ENCODE measurements at regions not wholly inside any gene's neighbourhood (a gene's known extent, or its start where the extent isn't known, plus 50 kb on each side); places are given as distances from the start of the nearest gene placed in this dataset.

DNA sequence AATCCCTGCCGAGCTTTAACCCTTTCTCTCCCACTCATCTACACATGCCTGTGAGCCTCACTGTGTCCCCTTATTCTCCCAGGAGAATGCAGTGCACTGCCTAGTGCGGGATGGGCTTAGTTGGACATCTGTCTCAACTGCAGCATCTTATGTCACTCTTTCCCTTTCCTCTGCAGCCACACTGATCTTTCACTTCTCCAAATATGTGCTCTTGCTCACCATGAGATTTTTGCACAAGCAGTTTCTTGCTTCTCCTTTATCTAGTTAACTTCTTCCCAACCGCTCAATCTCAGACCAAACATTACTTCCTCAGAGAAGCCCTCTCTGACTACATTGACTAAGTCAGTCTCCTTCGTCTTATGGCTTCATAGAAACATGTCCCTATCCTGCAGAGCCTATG, 292.3 kb downstream of the KBTBD8 start:
- DNase-seq = no peak

DNA sequence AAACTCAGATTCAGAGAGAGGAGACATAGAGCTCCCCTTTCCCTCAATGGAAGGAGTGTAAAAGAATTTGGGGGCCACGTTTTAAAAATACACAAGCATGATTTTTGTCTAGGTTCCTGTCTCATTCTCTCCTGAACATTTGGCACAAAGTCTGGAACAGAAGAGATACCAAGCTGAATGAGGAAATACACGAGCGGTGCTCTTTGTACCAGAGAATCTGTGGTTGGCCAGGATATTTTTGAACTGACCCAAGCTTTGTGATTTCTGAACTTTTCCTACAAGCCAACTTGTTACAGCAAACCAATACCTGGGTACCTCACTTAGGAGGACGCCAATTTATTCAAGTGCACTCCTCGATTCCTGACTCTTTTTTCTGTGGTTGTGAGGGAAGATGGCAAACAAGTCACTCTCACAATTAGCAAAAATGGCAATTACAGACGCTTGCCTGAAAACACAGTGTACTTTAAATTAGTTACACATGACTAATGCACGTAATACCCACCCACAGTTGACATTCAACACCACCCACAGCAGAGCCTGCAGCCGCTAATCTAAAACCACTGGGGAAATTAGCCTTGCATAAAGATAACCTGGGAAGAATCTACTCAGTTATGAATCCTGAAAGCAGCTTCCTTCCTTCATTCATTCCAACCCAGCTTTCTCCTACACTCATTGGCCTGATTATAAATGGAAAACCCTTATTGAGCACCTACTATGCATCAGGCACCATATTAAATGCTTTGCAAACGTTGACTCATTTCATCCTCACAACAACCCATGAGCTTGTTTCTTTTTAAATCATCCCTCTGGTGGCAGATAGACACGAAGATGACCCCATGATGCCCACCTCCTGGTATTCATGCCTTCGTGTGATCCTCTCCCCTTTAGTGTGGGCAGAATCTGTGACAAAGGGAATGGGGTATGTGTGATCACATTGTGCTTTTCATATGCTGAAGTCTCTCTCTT, 293.5 kb downstream of the KBTBD8 start:
- no peak for DNase-seq

DNA sequence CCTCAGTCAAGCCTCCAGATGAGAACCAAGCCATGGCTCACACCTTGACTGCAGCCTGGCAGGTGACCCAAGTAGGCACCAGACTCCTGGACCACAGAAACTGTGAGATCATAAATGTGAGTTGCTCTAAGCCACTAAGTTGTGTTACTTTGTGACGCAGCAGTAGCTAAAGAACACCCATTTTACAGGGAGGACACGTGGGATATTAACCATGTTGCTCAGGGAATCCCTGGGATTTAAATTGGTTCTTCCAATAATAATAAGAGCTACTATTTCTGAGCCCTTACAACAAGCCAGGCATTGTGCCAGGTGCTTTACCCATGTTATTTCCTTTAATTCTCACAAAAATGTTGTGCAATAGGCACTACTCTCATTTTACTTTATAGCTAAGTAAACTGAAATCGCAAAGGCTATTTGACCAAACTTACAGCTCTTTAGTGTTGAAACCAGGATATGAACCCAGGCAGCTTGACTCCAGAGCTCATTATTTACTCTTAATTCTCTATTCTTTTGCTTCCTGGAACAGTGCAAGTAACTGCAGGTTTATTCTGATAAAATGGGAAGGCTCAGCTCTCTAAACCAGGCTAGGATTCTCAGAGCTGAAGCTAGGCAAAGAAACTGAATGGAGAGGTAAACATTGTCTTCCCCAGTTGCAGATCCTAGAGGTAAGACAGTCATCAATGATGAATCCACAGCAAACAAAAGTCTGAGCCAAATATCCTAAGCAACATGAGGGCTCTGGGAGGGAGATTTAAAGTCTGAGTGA, 294.4 kb downstream of the KBTBD8 start:
- DNase-seq = no peak

DNA sequence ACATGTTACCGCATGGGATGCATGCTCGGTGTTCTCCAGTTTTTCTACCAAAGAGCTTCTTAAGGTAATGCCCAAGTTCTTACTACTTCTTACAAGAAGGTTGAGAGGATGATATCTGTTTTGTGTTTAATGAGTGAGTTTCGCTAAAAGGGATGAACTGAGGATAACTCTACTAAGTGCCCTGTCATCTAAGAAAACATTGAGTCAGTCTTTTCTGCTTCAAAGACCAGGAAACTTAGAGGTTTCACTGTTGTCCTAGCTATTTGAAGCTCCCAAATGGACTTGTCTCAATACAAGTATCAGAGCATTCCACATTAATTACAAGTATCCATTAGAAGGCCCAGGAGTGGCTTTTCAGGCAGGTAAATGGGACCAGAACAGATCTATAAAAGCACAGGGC, 296.2 kb downstream of the KBTBD8 start:
- DNase-seq = no peak

DNA sequence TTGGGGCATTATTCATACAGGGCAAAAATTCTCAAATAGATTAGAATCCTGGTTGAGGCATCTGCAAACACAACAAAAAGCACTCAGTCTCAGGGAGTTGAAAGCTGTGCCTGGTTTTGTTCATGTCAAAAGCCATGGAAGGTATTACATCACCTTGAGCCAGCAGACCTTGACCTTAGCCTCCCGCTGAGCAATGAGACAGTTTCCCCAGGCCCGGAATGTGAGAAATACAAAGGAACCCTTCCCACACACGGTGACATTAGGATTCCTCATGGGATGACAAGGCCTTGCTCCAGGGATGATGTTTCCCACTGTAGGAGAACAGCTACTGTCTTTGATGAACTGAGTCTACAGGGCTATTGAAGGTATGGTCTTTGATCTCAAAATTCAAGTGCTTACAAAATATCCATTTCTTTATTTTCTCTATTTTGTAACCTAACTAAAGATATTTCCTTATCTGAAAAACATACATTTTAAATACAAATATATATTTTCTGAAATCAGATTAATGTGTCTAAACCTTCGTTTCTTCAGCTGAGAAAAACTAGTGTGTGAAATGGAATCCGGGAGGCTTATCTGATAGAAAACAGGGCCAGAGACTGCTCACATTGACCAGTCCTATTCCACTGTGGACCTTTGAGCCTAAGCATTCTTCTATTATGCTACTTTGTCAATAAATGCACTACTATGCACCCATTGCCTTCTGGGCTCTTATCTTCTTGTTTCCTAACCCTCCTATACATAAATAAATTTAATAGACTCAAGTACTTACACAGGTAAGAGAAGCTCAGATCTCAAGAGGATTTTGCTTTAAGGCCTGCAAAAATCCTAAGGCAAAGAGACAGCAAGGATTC, 298.2 kb downstream of the KBTBD8 start:
- DNase-seq = no peak

DNA sequence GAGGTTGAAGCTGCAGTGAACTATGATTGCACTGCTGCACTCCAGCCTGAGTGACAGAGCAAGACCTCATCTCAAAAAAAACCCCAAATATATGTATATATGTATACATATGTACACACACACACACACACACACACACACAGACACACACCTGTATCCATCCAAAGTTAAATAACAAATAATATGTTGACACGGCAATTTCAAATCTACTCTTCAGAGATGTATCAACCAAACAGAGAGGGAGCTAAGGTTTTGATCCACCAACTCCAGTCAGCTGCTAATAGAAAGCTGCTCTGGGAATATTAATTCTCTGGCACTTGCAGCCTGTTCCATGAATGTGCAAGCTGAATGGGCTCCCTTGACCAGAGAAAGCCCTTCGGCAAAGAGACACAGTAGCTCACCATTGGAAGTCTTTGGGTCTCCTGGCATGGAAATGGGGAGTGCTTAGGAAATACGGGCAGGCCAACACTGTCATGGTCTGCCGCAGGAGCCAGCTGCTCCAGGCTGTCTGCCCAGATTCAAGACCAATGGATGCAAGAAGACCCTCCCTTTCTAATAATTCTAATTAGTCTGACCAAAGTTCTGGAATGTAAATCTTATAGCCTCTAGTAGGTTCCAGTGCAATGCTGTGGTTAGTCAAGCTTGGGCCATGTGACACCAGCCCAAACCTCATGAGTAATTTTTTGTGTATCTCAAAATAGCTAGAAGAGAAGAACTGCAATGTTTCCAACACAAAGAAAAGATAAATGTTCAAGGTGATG, 299.8 kb downstream of the KBTBD8 start:
- no peak for DNase-seq

DNA sequence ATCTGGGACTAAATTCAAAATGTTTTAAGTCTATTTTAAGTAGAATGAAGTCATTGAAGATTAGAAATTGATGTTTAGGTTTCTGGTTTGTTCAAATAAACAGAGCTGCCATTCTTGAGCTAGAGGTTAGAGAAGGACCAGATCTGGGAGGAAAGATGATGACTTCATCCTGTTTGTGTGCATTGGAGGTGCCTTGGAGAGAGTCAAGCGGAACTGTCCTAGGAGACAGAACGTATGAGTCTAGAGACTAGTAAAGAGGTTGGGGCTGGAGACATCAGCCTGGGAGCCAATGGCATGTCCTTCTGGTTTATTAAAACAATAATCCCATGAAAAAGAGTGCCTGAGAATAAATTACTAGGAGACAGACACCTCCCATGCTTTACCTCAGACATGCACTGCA, 303.4 kb downstream of the KBTBD8 start:
- no peak for DNase-seq

DNA sequence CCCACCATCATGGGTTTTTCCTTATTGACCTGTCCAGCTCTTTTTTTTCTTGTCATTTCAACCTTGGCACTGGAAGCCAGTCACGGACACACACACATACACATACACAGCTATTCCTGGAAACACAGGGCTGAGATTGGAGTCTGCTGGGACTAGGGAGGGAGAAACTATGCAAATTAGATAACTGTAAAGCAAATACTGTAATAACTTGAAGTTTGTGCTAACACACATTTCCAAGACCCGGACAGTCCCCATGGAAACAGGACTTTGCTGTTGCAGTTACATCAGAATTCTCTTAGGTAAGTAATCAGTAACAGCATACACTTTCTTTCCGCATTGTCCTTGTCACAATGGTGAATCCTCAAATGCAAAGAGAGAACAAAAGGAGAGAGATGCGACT, 304.4 kb downstream of the KBTBD8 start:
- no peak for DNase-seq

DNA sequence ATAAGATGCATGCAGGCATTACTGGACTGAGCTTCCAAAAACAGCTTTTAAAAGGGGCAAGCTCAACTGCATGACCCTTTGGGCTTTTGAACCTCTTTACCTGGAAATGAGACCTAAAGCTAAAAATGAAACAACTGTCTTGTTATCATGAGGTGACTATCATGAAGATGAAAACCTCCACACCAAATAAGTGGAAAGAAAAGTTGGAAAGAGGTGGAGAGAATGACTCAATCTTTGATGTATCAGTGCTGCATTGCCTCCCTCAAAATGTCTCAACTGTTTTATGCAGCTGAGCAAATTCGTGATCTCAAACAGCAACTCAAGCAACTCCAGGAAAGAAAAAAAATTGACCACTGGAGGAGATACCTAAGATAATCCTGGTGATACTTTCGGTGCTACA, 307.1 kb downstream of the KBTBD8 start:
- no peak for DNase-seq

DNA sequence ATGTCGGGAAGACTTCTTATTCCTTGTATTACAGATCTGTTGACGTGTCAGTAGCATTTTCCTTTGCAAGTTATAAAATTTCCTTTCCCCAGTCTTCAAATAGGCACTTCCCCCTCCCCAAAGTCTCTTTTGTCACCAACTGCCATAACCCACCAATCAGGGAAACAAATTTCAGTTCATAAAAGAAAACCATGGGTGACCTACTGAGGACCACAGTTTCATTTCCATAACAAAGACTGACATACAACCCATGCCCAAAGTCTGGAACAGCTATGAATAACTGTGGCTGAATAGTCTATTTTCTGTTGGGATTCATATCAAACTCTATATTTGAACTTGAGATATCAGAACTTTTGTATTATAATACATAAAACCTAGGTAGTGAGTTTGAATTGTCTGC, 307.8 kb downstream of the KBTBD8 start:
- DNase-seq = no peak

DNA sequence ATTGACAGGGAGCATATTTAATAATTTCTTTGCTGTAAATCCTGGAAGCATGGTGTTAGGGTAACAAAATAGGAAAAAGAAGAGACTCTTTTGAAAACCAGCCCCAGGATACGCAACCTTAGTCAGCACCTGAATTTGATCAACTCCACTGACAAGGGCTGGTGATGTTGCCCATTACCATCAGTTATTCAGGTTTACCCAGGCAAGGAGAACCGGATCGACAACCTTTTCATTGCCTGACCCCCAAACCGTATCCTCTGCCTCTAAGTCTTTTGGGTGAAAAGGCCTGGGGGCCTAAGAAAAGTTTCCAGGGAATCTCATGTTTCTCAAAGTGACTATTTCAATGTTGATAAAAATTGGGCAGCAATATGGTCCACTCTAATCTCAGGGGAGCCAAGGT, 313.3 kb downstream of the KBTBD8 start:
- no peak for DNase-seq

DNA sequence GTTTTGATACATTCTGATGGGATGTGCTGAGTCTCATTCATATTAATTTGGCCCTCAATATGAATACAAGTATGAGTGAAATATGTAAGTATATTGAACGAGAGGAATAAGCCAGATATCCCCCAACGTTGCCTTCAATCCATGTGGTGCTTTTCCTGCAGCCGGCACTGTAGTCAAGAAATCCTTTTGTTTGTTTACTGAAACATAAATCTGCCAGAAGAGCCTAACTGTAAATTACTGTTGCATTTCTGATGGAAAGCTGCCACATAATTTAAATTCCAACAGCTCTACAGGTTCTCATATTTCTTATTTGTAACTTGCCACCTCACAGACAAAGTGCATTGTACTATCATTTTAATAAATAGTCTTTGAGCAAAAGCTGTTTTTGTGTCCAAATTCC, 314.0 kb downstream of the KBTBD8 start:
- no peak for DNase-seq

DNA sequence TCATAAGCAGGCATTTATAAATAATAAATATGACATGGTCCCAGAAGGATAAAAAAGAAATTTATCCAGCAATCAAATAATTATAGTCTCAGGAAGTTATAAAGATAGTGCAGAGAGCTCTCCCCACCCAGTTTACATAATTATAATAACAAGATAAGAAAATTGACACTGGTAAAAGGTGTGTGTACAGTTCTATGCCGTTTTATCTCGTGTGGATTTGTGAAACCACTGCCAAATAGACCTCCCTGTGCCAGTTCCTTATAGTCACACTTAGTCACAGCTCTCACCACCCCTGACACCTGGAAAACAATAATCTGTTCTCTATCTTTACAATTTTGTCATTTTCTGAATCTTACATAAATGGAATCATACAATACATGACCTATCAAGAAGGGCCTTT, 320.1 kb downstream of the KBTBD8 start:
- no peak for DNase-seq

DNA sequence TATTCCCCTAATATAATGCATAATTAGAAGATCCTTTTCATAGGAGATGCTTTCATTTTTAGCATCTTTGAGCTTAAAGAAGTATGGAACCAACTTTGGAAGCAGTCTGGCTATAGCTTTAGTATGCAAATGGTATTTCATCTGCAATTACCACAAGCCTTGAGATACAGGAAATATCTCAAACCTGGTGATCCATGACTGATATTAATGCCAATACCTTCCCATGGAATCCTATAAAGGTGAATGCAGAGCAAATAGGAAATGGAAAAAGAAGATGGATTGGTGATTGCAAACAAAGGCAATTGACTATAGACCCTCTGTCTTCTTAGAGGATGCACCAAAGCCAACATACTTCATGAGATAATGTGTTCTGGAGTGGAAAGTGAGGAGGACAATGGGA, 326.4 kb downstream of the KBTBD8 start:
- no peak for DNase-seq

Measured in retina (tissue), 1 donor.